ENCODE measurements at regions not wholly inside any gene's neighbourhood (a gene's known extent, or its start where the extent isn't known, plus 50 kb on each side); places are given as distances from the start of the nearest gene placed in this dataset.
"Not testable (repeated sequence)": the region's sequence is repeated elsewhere in the genome, so short reads cannot be mapped to it uniquely, and the experiment has no call there.

- not testable (repeated sequence) for DNase-seq
These were observed 81.9 kb upstream of the GOLGA6L4 start for GRCh38 chr15:84153655-84154140.

- not testable (repeated sequence) for DNase-seq
These were observed 81.3 kb upstream of the GOLGA6L4 start for GRCh38 chr15:84154314-84154713.

- not testable (repeated sequence) for DNase-seq
These were observed 80.8 kb upstream of the GOLGA6L4 start for GRCh38 chr15:84154787-84155186.

- DNase-seq = not testable (repeated sequence)
These were observed 79.6 kb upstream of the GOLGA6L4 start for GRCh38 chr15:84155792-84156587.

GRCh38 chr15:84156588-84156840 is 79.1 kb upstream of the GOLGA6L4 start:
- DNase-seq = not testable (repeated sequence)

GRCh38 chr15:84157056-84157632 is 78.4 kb upstream of the GOLGA6L4 start:
- DNase-seq = not testable (repeated sequence)

- DNase-seq = not testable (repeated sequence)
These were observed 77.7 kb upstream of the GOLGA6L4 start for GRCh38 chr15:84157857-84158256.

- DNase-seq = not testable (repeated sequence)
These were observed 76.0 kb upstream of the GOLGA6L4 start for GRCh38 chr15:84159346-84160269.

DNA sequence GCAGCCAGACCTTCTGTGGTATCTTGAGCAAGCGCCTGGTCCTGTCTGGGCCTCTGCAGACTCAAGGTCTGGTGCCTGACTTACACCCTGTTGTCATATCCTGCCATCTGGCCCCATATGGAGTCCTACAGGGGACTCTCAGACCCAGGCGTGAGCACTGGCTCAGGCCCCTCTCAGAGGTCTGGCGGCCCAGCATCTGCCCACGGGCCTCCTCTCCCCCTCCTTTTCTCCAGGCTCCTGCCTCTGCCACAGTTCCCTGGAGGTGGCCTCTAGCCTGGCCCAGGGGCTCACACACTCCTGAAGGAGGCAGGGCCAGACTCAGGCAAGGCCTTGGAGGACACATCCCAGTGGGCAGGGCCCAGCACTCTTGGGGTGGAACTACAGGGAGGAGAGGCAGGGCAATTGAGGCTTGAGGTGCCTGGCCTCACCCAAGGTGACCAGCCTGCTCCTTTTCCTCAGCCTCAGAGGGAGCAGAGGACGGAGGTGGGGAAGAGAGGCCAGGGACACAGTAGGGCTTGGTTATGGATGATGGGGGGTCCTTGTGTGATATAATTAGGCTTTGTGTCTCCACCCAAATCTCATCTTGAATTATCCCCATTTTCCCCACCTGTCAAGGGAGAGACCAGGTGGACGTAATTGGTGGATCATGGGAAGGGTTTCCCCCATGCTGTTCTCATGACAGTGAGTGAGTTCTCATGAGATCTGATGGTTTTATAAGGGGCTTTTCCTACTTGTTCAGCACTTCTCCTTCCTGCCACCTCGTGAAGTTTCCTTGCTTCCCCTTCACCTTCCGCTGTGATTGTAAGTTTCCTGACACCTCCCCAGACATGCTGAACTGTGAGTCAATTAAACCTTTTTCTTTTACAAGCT is 70.9 kb upstream of the GOLGA6L4 start:
- DNase-seq = not testable (repeated sequence)

GRCh38 chr15:84170029-84170428 is 65.5 kb upstream of the GOLGA6L4 start:
- not testable (repeated sequence) for DNase-seq

DNA sequence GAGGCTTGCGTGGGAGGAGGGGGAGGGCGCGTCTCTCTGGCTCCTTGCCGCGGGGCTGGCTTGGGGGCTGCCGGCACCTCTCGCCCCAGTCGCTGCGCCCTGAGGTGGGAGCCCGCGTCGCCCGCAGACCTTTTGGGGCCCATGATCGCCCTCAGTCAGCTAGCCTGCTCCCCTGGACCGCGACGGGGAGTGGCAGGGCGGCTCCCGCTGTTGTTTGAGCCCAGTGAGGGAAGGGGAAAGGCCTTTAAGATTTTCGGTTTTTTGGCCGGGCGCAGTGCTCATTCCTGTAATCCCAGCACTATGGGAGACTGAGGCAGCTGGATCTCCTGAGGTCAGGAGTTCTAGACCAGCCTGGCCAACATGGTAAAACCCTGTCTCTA is 62.4 kb upstream of the GOLGA6L4 start:
- DNase-seq = not testable (repeated sequence)
